Stimulated activated naive B cell treated with anti-CD40 and anti-IgM and Interleukin-4, amounts not matched to agents 10 μg/mL and 1 μg/mL and 100 μg/mL, for 72 hours (primary cell): ENCODE measurements at regions not wholly inside any gene's neighbourhood (a gene's known extent, or its start where the extent isn't known, plus 50 kb on each side); places are given as distances from the start of the nearest gene placed in this dataset.

Experiments
- ATAC-seq, 2 donors: fragments of 150-1000 bp; cut with Tn5 transposase; replicated peaks; 2 replicates each; pipeline ENCODE4 v1.10.0; 2021; ENCODE audit warnings: moderate library complexity in 1 of 2
- DNase-seq: peaks from one replicate; pipeline ENCODE4 v3.0.0; 2021
- H3K27ac Mint-ChIP-seq: one replicate; pipeline ENCODE4 v1.8.0; 2022; ENCODE audit warnings: mild to moderate bottlenecking, mixed read lengths
- H3K27me3 Mint-ChIP-seq, 2 donors: one replicate each; pipeline ENCODE4 v1.8.0; 2022; ENCODE audit warnings: mixed read lengths in 2 of 2
- H3K36me3 Mint-ChIP-seq, 2 donors: one replicate each; pipeline ENCODE4 v1.8.0; 2022; ENCODE audit warnings: mixed read lengths in 2 of 2, mild to moderate bottlenecking in 1 of 2
- H3K4me1 Mint-ChIP-seq, 2 donors: one replicate each; pipeline ENCODE4 v1.8.0; 2022; ENCODE audit warnings: mixed read lengths in 2 of 2, mild to moderate bottlenecking in 1 of 2
- H3K4me3 Mint-ChIP-seq, 2 donors: one replicate each; pipeline ENCODE4 v1.8.0; 2022; ENCODE audit warnings: mild to moderate bottlenecking in 2 of 2, mixed read lengths in 2 of 2, moderate library complexity in 1 of 2
- H3K9me3 Mint-ChIP-seq, 2 donors: one replicate each; pipeline ENCODE4 v1.8.0; 2022; ENCODE audit warnings: mixed read lengths in 2 of 2, mild to moderate bottlenecking in 1 of 2

GRCh38 chr11:116285026-116285425 is 487.8 kb downstream of the BUD13 start:
- Mint-ChIP-seq H3K4me1 (no peaks in the 10 kb centered on the region), H3K9me3 (peaks cover 2 to 5% of the 10 kb centered on the region in 2 donors), H3K4me3 (no peak overlapping the region), H3K27me3 (no peaks in the 10 kb centered on the region), H3K27ac (no peak overlapping the region), H3K36me3 (no peaks in the 10 kb centered on the region)
- ATAC-seq (no peak), DNase-seq (no peak)

- Mint-ChIP-seq H3K27ac (no peak overlapping the region), H3K36me3 (no peaks in the 10 kb centered on the region), H3K4me1 (no peaks in the 10 kb centered on the region), H3K9me3 (no peaks in the 10 kb centered on the region), H3K27me3 (peaks cover 0 to 7% of the 10 kb centered on the region in 2 donors), H3K4me3 (no peak overlapping the region)
- no peak for DNase-seq
- ATAC-seq: no peak
These were observed 489.5 kb downstream of the BUD13 start for GRCh38 chr11:116283300-116283699.

DNA sequence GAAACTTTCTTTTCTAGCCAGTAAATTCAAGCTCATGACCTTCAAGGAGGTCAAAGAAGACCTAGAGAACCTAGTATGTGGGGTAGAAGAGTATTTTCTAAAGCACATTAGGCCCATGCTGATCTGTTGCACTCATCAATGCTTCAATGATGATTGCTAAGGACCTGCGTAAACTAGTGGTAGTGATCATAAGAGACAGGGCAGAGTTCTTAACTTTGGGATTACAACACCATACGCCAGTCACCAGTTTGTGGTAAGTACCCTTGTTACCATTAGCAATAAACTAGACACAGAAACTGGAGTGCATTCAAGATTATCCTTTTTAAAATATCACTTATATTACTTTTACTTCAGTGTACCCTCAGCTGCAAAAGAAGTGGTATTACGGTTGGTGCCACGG is 490.3 kb downstream of the BUD13 start:
- Mint-ChIP-seq H3K4me1 (no peaks in the 10 kb centered on the region), H3K9me3 (no peaks in the 10 kb centered on the region), H3K4me3 (no peak overlapping the region), H3K36me3 (no peaks in the 10 kb centered on the region), H3K27me3 (peaks cover 0 to 7% of the 10 kb centered on the region in 2 donors), H3K27ac (no peak overlapping the region)
- ATAC-seq (no peak), DNase-seq (no peak)

- ATAC-seq: no peak
- Mint-ChIP-seq H3K4me1 (peaks cover 0 to 4% of the 10 kb centered on the region in 2 donors), H3K27ac (no peak overlapping the region), H3K36me3 (no peaks in the 10 kb centered on the region), H3K9me3 (no peaks in the 10 kb centered on the region), H3K4me3 (no peak overlapping the region), H3K27me3 (peaks cover 0 to 12% of the 10 kb centered on the region in 2 donors)
- no peak for DNase-seq
These were observed 491.3 kb downstream of the BUD13 start for GRCh38 chr11:116281173-116282160.

GRCh38 chr11:116279511-116279910 is 493.3 kb downstream of the BUD13 start:
- DNase-seq (no peak), ATAC-seq (no peak)
- H3K4me1 Mint-ChIP-seq: peaks cover 0 to 6% of the 10 kb centered on the region in 2 donors
- no peak overlapping the region for H3K27ac Mint-ChIP-seq
- no peaks in the 10 kb centered on the region for H3K9me3 Mint-ChIP-seq
- no peak overlapping the region for H3K4me3 Mint-ChIP-seq
- peaks cover 7 to 20% of the 10 kb centered on the region in 2 donors for H3K27me3 Mint-ChIP-seq
- H3K36me3 Mint-ChIP-seq: no peaks in the 10 kb centered on the region

DNA sequence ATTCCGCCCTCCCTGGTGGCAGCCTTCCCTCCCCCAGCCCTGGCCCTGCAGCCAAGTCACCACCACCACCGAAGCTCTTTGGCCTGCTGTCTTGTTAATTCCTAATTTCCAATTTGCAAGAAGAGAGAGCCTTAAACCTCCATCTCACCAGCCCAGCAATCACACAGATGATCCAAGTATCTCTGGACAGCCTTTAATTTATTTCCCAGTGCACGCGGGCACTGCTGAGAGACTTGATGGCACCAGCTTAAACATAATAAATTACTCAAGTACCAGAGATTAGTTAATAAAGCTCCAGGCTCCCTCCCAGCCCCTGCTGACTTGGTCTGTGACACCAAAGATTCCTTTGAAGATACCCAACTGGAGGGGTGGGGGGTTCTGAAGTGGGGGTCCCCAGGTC is 494.7 kb downstream of the BUD13 start:
- H3K9me3 Mint-ChIP-seq: no peaks in the 10 kb centered on the region

DNA sequence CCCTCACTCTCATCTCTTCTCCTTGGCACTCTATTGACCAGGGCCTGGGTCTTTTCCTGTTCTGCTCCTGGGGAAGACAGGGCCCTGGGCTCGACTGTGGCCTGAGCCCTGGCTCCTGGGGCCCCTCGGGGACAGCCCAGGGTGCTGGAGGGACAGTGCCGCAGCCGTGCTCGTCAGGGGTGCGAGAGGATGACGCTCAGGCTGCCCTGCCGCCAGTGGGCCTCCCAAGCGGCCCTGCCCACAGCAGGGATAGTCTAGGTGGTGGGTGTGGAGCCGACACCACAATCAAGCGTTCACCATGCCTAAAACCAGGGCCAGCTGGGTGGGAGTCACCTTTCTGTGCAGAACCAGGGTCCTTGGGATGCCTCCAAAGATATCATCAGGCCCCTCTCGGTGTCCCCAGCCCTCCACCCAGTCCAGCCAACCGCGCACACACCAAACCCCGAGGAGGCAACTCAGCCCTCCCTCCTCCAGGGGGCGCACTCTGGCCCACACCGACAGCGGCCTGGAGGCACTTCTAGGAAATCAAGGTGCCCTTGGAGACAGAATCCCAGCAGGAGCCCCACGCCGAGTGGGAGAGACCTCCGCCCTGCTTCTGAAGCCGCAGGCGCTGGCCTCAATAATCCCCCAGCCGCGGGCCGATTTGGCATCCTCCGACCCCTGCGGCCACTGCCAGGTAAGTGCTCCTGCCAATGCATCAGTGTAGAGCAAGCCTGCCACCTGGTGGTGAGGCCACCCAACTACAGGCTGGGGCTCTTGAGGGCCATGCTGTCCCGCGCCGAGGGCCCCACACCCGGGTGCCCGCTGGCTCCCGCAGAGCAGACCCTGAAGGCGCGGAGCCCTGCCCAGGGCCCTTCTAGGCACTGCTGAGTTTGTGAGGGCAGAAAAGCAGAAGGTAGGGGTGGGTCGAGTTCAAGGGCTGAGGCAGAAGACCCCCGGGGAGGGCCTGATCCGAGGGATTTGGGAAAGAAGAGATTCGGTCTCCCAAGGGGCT is 496.4 kb downstream of the BUD13 start:
- Mint-ChIP-seq H3K36me3 (no peaks in the 10 kb centered on the region), H3K4me1 (peaks cover 0 to 6% of the 10 kb centered on the region in 2 donors), H3K27ac (no peak overlapping the region), H3K4me3 (no peak overlapping the region), H3K9me3 (no peaks in the 10 kb centered on the region), H3K27me3 (peaks cover 7 to 25% of the 10 kb centered on the region in 2 donors)
- DNase-seq (peak; percentile 64), ATAC-seq (peak; percentile 88 to 91)

More for the DNA sequence above, 494.7 kb downstream of the BUD13 start:
- H3K36me3 Mint-ChIP-seq: no peaks in the 10 kb centered on the region
- no peak overlapping the region for H3K4me3 Mint-ChIP-seq
- ATAC-seq: no peak
- DNase-seq: no peak
- H3K27ac Mint-ChIP-seq: peak overlapping the region; percentile 15
- peaks cover 0 to 6% of the 10 kb centered on the region in 2 donors for H3K4me1 Mint-ChIP-seq
- peaks cover 7 to 21% of the 10 kb centered on the region in 2 donors for H3K27me3 Mint-ChIP-seq

DNA sequence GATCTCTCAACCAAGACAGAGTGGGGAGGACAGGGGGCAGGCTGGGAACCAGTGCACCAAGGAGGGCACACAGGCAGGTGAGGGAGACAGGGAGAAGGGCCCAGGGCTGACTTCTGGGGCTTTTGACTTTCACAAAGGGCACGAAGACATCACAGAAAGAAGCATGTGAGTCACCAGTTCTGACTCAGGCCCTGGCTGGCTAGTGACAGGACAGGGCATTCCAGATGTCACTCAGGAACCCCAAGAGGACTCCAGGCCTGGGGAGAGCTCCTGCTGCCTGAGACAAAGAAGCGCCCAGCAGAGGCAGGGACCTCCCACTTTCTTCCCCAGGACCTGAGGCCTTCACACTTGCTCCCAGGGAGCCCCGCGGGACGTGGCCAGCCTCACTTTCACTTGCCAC is 497.2 kb downstream of the BUD13 start:
- Mint-ChIP-seq H3K27me3 (peaks cover 7 to 25% of the 10 kb centered on the region in 2 donors), H3K4me3 (no peak overlapping the region), H3K4me1 (peaks cover 0 to 6% of the 10 kb centered on the region in 2 donors), H3K9me3 (no peaks in the 10 kb centered on the region), H3K36me3 (no peaks in the 10 kb centered on the region), H3K27ac (no peak overlapping the region)
- ATAC-seq (no peak), DNase-seq (no peak)

DNA sequence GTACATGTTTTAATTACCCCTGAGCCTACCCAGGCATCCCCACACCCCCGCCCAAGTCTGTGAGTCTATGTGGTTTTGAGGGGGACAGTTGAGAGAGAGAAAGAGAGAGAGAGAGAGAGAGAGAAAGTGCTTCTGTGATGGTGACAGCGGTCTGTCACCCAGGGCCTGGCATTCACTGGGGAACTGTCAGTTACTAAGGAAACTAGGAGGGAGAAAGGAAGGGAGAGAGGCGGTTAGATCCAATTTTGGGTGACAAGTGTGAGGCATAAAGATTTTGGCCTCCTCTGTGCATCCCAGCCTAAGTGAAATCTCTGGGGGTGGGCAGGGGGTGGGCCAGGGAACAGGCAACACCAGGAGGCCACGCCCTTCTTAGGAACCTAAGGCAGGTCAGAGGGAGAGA is 498.3 kb downstream of the BUD13 start:
- DNase-seq: no peak

GRCh38 chr11:116272181-116272789 is 500.5 kb downstream of the BUD13 start:
- no peak for DNase-seq
- H3K27ac Mint-ChIP-seq: no peak overlapping the region
- peaks cover 7 to 18% of the 10 kb centered on the region in 2 donors for H3K27me3 Mint-ChIP-seq
- H3K36me3 Mint-ChIP-seq: no peaks in the 10 kb centered on the region
- ATAC-seq: no peak
- peaks cover 0 to 6% of the 10 kb centered on the region in 2 donors for H3K4me1 Mint-ChIP-seq
- H3K4me3 Mint-ChIP-seq: no peak overlapping the region
- no peaks in the 10 kb centered on the region for H3K9me3 Mint-ChIP-seq

More for the DNA sequence above, 498.3 kb downstream of the BUD13 start:
- Mint-ChIP-seq H3K27ac (no peak overlapping the region), H3K4me1 (peaks cover 0 to 6% of the 10 kb centered on the region in 2 donors), H3K27me3 (peaks cover 7 to 25% of the 10 kb centered on the region in 2 donors), H3K9me3 (no peaks in the 10 kb centered on the region), H3K36me3 (no peaks in the 10 kb centered on the region), H3K4me3 (no peak overlapping the region)
- ATAC-seq: no peak

GRCh38 chr11:116271479-116271878 is 501.3 kb downstream of the BUD13 start:
- Mint-ChIP-seq H3K9me3 (no peaks in the 10 kb centered on the region), H3K27ac (no peak overlapping the region), H3K4me1 (peaks cover 0 to 2% of the 10 kb centered on the region in 2 donors), H3K36me3 (no peaks in the 10 kb centered on the region), H3K27me3 (peaks cover 7 to 13% of the 10 kb centered on the region in 2 donors), H3K4me3 (no peak overlapping the region)
- DNase-seq (no peak), ATAC-seq (no peak)

GRCh38 chr11:116267146-116267545 is 505.6 kb downstream of the BUD13 start:
- Mint-ChIP-seq H3K4me1 (no peaks in the 10 kb centered on the region), H3K36me3 (no peaks in the 10 kb centered on the region), H3K4me3 (no peak overlapping the region), H3K27ac (no peak overlapping the region), H3K27me3 (peaks cover 6 to 11% of the 10 kb centered on the region in 2 donors), H3K9me3 (peaks cover 0 to 4% of the 10 kb centered on the region in 2 donors)
- no peak for ATAC-seq
- DNase-seq: no peak

DNA sequence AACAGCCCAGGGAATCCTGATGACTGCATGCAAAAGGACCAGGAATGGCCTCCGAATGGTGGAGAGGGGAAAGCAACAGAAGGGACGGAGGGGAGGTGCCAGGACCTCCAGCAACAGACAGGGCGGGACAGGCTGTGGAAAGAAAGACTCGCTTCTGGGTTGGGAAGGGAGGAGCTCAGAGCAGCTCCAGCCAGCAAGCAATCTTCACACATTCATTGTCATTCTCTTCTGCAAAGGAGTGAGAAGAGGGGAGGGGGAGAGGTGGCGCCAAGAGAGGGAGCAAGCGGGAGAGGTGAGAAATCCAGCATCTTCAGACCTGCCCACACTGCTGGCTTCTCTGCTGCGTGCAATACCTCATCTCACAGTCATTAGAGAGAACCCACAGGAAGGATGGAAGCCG is 509.0 kb downstream of the BUD13 start:
- no peak overlapping the region for H3K4me3 Mint-ChIP-seq
- H3K9me3 Mint-ChIP-seq: peaks cover 0 to 4% of the 10 kb centered on the region in 2 donors
- H3K27ac Mint-ChIP-seq: no peak overlapping the region
- no peaks in the 10 kb centered on the region for H3K36me3 Mint-ChIP-seq
- DNase-seq (no peak), ATAC-seq (no peak)
- no peaks in the 10 kb centered on the region for H3K4me1 Mint-ChIP-seq
- H3K27me3 Mint-ChIP-seq: peaks cover 6 to 11% of the 10 kb centered on the region in 2 donors

GRCh38 chr11:116263019-116263418 is 509.8 kb downstream of the BUD13 start:
- H3K36me3 Mint-ChIP-seq: no peaks in the 10 kb centered on the region
- ATAC-seq: no peak

More at GRCh38 chr11:116263019-116263418, 509.8 kb downstream of the BUD13 start:
- H3K4me1 Mint-ChIP-seq: no peaks in the 10 kb centered on the region
- H3K4me3 Mint-ChIP-seq: no peak overlapping the region
- no peak for DNase-seq
- H3K9me3 Mint-ChIP-seq: peaks cover 0 to 4% of the 10 kb centered on the region in 2 donors
- peaks cover 6 to 11% of the 10 kb centered on the region in 2 donors for H3K27me3 Mint-ChIP-seq
- H3K27ac Mint-ChIP-seq: no peak overlapping the region
